Esophagus squamous epithelium (tissue), 4 donors: ENCODE measurements at regions not wholly inside any gene's neighbourhood (a gene's known extent, or its start where the extent isn't known, plus 50 kb on each side); places are given as distances from the start of the nearest gene placed in this dataset.

Experiments
- CTCF ChIP-seq, 6 experiments: fragments of 450-650 bp in 4 of 6; fragments of 200-600 bp in 2 of 6; sonication (generic) in 2 of 6; IDR thresholded peaks; one replicate each; pipeline ENCODE4 v1.5.1; 2016 to 2019; ENCODE audit warnings: antibody characterized with exemption in 6 of 6, mild to moderate bottlenecking in 4 of 6, moderate library complexity in 4 of 6
- POLR2A ChIP-seq, 4 donors: fragments of 450-650 bp; IDR thresholded peaks; one replicate each; pipeline ENCODE4 v1.6.1; 2017; ENCODE audit warnings: antibody characterized with exemption in 4 of 4, mild to moderate bottlenecking in 4 of 4, moderate library complexity in 3 of 4

DNA sequence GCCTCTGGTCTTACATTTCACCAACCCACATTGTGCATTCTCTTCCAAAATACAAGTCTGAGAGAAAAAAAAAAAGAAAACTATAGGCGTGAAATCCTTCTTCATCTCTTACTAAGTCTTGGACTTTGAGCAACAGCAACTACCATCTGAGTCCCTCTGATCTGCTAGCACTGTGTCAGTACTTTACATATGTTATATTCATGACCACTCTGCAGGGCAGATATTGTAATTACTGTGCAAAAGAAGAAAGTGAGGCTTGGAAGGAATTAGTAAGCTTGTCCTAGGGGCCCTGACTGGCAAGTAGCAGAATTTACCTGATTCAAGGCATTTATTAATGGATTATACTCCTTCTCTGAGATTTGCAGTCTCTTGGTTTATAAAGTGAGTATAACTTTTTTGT is 52.7 kb upstream of the EED start:
- TF ChIP-seq CTCF (IDR thresholded peaks at IDR 0.05) (no peak), POLR2A (IDR thresholded peaks at IDR 0.05) (no peak)
